Keratinocyte (primary cell): ENCODE measurements at regions not wholly inside any gene's neighbourhood (a gene's known extent, or its start where the extent isn't known, plus 50 kb on each side); places are given as distances from the start of the nearest gene placed in this dataset.

Experiments used
- DNase-seq: peaks from one replicate; pipeline ENCODE4 v3.0.0-alpha.2; 2011; ENCODE audit warnings: low read depth, missing footprints, low spot score
- FAIRE-seq: peaks from 2 replicates; lab custom pipeline; 2011; peaks lifted over from hg19 to GRCh38; lab: Jason Lieb, UNC
- H2AFZ ChIP-seq: 2 replicates; pipeline ENCODE4 v1.6.0; 2012; ENCODE audit warnings: low read length, control low read depth, inconsistent platforms; ENCODE audit not compliant: control insufficient read depth
- H3K27ac ChIP-seq: 2 replicates; pipeline ENCODE4 v1.5.1; 2011; ENCODE audit warnings: low read length; ENCODE audit not compliant: control insufficient read depth, insufficient read depth
- H3K27me3 ChIP-seq: 3 replicates; pipeline ENCODE4 v1.6.0; 2011; ENCODE audit warnings: low read length; ENCODE audit not compliant: control insufficient read depth, insufficient read depth; ENCODE audit errors: extremely low read depth
- H3K36me3 ChIP-seq, 2 experiments: 2 replicates in 1 of 2; 3 replicates in 1 of 2; pipeline ENCODE4 v1.5.1; 2011; ENCODE audit warnings: low read length in 2 of 2, mild to moderate bottlenecking in 1 of 2; ENCODE audit not compliant: control insufficient read depth in 2 of 2, insufficient read depth in 2 of 2; ENCODE audit errors: extremely low read depth in 1 of 2
- H3K4me1 ChIP-seq: 3 replicates; pipeline ENCODE4 v1.5.1; 2011; ENCODE audit warnings: low read length; ENCODE audit not compliant: control insufficient read depth, insufficient read depth; ENCODE audit errors: extremely low read depth
- H3K4me2 ChIP-seq: 3 replicates; pipeline ENCODE4 v1.6.0; 2011; ENCODE audit warnings: low read depth, low read length; ENCODE audit not compliant: control insufficient read depth, insufficient read depth; ENCODE audit errors: extremely low read depth
- H3K4me3 ChIP-seq, 3 experiments: fragments of 200-600 bp in 1 of 3; sonication (generic) in 1 of 3; 2 replicates in 2 of 3; 3 replicates in 1 of 3; pipeline ENCODE4 v1.5.1; 2011 to 2016; ENCODE audit warnings: low read length in 3 of 3, mild to moderate bottlenecking in 3 of 3, control low read depth in 2 of 3, inconsistent platforms in 1 of 3, low read depth in 1 of 3, mixed read lengths in 1 of 3, mixed run types in 1 of 3, moderate library complexity in 1 of 3; ENCODE audit not compliant: control insufficient read depth in 2 of 3, insufficient read depth in 2 of 3; ENCODE audit errors: extremely low read depth in 1 of 3
- H3K79me2 ChIP-seq: 2 replicates; pipeline ENCODE4 v1.6.0; 2012; ENCODE audit warnings: low read length; ENCODE audit not compliant: control insufficient read depth, insufficient read depth
- H3K9ac ChIP-seq: 3 replicates; pipeline ENCODE4 v1.6.0; 2011; ENCODE audit warnings: low read length; ENCODE audit not compliant: control insufficient read depth, insufficient read depth; ENCODE audit errors: extremely low read depth
- H3K9me1 ChIP-seq: 3 replicates; pipeline ENCODE4 v1.6.0; 2011; ENCODE audit warnings: low read length; ENCODE audit not compliant: control insufficient read depth, insufficient read depth; ENCODE audit errors: extremely low read depth
- H3K9me3 ChIP-seq: 2 replicates; pipeline ENCODE4 v1.5.1; 2012; ENCODE audit warnings: low read depth, low read length; ENCODE audit not compliant: control insufficient read depth
- H4K20me1 ChIP-seq: 3 replicates; pipeline ENCODE4 v1.6.0; 2011; ENCODE audit warnings: low read length; ENCODE audit not compliant: control insufficient read depth, insufficient read depth; ENCODE audit errors: extremely low read depth
- EZH2 ChIP-seq: IDR thresholded peaks from one replicate; pipeline ENCODE4 v1.6.1; 2012; ENCODE audit warnings: inconsistent platforms, mild to moderate bottlenecking, low read length, moderate library complexity
- dilution Hi-C: fragments of 300-500 bp; cut with MboI; formaldehyde crosslinking; loops from one replicate; pipeline ENCODE4 v1.7.0; 2020; ENCODE audit warnings: low sequenced_read_pairs; ENCODE audit not compliant: extremely low pct_ligation_motif_present
- TF ChIP-seq, protein P1 (sequence below), 3 experiments: IDR thresholded peaks in 1 of 3; conservative IDR thresholded peaks in 1 of 3; optimal IDR thresholded peaks in 1 of 3; 2 replicates in 2 of 3; 3 replicates in 1 of 3; pipeline versions ENCODE3 to v1.5.1; 2011; ENCODE audit warnings: low read length in 3 of 3, mild to moderate bottlenecking in 3 of 3, moderate library complexity in 2 of 3, control low read depth in 1 of 3, inconsistent platforms in 1 of 3; ENCODE audit not compliant: insufficient read depth in 2 of 3; ENCODE audit errors: extremely low read depth in 1 of 3

DNA sequence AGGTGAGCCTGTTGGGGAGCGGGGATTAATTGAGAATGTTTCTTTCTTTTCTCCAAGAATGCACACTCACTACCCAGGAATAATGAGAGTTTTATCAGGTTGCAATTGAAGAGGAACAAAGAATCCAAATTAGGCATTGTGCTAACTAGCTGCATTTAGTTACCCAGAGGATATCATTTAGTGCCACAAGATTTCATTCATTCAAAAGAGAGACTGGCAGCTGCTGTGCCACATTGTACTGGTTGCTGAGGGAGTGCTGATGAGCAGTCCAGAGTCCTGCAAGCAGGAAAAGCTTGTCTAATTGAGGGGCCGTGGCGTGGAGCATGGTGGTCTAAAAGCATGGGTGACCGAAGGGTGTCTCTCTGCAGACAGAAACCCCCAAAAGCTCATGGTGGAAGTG lies 97.6 kb downstream of the CTAGE1 start:
- H3K9me3 ChIP-seq = no peaks in the 10 kb centered on the region

DNA sequence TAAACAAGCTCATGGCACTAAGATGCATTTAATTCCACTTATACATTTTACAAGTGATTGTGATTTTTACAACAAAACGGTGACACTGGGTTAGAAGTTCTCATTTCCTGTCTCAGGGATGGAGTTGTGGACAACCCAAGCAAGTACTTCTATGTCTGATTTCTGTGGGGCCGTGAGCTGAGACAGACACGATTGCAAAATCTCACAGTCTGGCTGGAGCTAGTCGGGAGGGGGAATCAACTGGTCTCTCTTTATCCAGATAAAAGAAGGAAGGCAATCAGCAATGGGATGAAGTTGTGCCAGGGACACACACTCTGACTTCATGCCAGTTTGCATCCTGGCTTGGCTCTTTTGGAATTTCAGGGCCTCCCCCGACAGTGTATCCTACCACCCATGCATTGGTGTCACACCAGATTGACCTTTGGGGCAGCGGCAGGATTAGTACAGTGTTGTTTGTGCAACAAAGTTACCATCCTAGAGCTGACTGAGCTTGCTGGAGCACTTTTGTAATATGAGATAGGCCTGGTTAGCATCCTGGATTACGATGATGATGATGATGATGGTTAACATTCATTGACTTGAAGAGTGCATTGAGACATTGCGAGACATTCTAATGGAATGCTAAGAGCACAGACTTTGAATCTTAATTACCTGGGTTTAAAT lies 98.8 kb downstream of the CTAGE1 start:
- Histone ChIP-seq H3K79me2 (no peaks in the 10 kb centered on the region), H3K4me3 (no peak overlapping the region), H3K4me1 (no peaks in the 10 kb centered on the region), H3K27me3 (no peaks in the 10 kb centered on the region), H3K4me2 (no peak overlapping the region), H3K27ac (no peak overlapping the region), H3K9me3 (no peaks in the 10 kb centered on the region), H4K20me1 (no peaks in the 10 kb centered on the region), H3K9me1 (no peaks in the 10 kb centered on the region), H3K36me3 (no peaks in the 10 kb centered on the region), H3K9ac (no peak overlapping the region), H2AFZ (no peak overlapping the region)
- no peak for TF ChIP-seq EZH2
- TF ChIP-seq, protein P1, sequence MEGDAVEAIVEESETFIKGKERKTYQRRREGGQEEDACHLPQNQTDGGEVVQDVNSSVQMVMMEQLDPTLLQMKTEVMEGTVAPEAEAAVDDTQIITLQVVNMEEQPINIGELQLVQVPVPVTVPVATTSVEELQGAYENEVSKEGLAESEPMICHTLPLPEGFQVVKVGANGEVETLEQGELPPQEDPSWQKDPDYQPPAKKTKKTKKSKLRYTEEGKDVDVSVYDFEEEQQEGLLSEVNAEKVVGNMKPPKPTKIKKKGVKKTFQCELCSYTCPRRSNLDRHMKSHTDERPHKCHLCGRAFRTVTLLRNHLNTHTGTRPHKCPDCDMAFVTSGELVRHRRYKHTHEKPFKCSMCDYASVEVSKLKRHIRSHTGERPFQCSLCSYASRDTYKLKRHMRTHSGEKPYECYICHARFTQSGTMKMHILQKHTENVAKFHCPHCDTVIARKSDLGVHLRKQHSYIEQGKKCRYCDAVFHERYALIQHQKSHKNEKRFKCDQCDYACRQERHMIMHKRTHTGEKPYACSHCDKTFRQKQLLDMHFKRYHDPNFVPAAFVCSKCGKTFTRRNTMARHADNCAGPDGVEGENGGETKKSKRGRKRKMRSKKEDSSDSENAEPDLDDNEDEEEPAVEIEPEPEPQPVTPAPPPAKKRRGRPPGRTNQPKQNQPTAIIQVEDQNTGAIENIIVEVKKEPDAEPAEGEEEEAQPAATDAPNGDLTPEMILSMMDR (optimal IDR thresholded peaks at IDR 0.05 in 1 of 3, IDR thresholded peaks at IDR 0.05 in 1 of 3, conservative IDR thresholded peaks at IDR 0.05 in 1 of 3; ENCODE audit: extremely low read depth in 1 of 3, insufficient read depth in 2 of 3, low read length in 3 of 3) = no peak
- FAIRE-seq = no peak
- dilution Hi-C loops = no loop called here
- no peak for DNase-seq

More for the DNA sequence above, 97.6 kb downstream of the CTAGE1 start:
- Histone ChIP-seq H3K4me1 (no peaks in the 10 kb centered on the region), H3K27ac (no peak overlapping the region), H3K4me2 (no peak overlapping the region), H3K9ac (no peak overlapping the region), H3K79me2 (no peaks in the 10 kb centered on the region), H2AFZ (no peak overlapping the region), H3K27me3 (peaks cover 3% of the 10 kb centered on the region), H3K4me3 (no peak overlapping the region), H3K36me3 (no peaks in the 10 kb centered on the region), H4K20me1 (no peaks in the 10 kb centered on the region), H3K9me1 (no peaks in the 10 kb centered on the region)
- no peak for TF ChIP-seq EZH2
- TF ChIP-seq, protein P1 (optimal IDR thresholded peaks at IDR 0.05 in 1 of 3, IDR thresholded peaks at IDR 0.05 in 1 of 3, conservative IDR thresholded peaks at IDR 0.05 in 1 of 3; ENCODE audit: extremely low read depth in 1 of 3, insufficient read depth in 2 of 3, low read length in 3 of 3) = no peak
- DNase-seq (no peak), FAIRE-seq (no peak)
- dilution Hi-C loops = no loop called here
